ENCODE measurements at regions not wholly inside any gene's neighbourhood (a gene's known extent, or its start where the extent isn't known, plus 50 kb on each side); places are given as distances from the start of the nearest gene placed in this dataset.

GRCh38 chrX:11056322-11057176 is 54.6 kb upstream of the HCCS start:
- DNase-seq (ENCODE audit: low read depth) = no peak

DNA sequence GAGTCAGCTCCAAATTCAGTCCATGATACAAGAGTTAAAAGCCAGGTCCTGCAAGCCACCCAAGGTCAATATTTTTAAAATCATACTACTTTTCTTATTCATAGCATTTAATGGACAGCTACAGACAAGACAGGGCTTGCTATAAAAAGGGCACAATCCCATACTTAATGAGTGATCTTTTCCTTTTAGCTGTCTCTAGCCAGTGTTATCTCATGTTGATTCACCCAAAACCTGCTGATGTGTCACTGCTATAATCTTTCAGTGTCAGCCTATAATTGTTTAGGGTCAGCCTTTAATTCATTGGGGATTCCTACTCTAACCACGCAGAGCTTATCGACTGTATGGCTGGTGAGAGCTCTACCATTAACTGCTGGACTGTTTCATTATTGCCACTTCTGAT is 51.2 kb upstream of the HCCS start:
- no peak for DNase-seq (ENCODE audit: low read depth)
